Trophoblast cell (in vitro differentiated cells and primary cell): ENCODE measurements at regions not wholly inside any gene's neighbourhood (a gene's known extent, or its start where the extent isn't known, plus 50 kb on each side); places are given as distances from the start of the nearest gene placed in this dataset.

Experiments
- DNase-seq, 2 donors: peaks; one replicate each; pipeline ENCODE4 v3.0.0-alpha.2; 2016
- H2AFZ ChIP-seq: 2 replicates; pipeline ENCODE4 v1.6.1; 2013; ENCODE audit warnings: low read length, moderate library complexity, mild to moderate bottlenecking; ENCODE audit not compliant: insufficient read depth, poor library complexity
- H2AK5ac ChIP-seq: 2 replicates; pipeline ENCODE4 v1.6.1; 2013; ENCODE audit warnings: mild to moderate bottlenecking, low read length
- H2BK120ac ChIP-seq: 2 replicates; pipeline ENCODE4 v1.6.1; 2013; ENCODE audit warnings: low read length, mild to moderate bottlenecking, moderate library complexity; ENCODE audit not compliant: insufficient read depth, poor library complexity
- H2BK12ac ChIP-seq: 2 replicates; pipeline ENCODE4 v1.6.1; 2013; ENCODE audit warnings: mild to moderate bottlenecking, low read length, moderate library complexity
- H2BK5ac ChIP-seq: 2 replicates; pipeline ENCODE4 v1.6.1; 2013; ENCODE audit warnings: low read length, low read depth, moderate library complexity, mild to moderate bottlenecking; ENCODE audit not compliant: poor library complexity
- H3K14ac ChIP-seq: 2 replicates; pipeline ENCODE4 v1.6.1; 2013; ENCODE audit warnings: mild to moderate bottlenecking, low read length
- H3K18ac ChIP-seq: 2 replicates; pipeline ENCODE4 v1.6.1; 2013; ENCODE audit warnings: mild to moderate bottlenecking, low read length
- H3K23ac ChIP-seq: 2 replicates; pipeline ENCODE4 v1.6.1; 2013; ENCODE audit warnings: low read length
- H3K27ac ChIP-seq: 2 replicates; pipeline ENCODE4 v1.5.1; 2013; ENCODE audit warnings: low read depth, mild to moderate bottlenecking, inconsistent platforms, low read length, moderate library complexity
- H3K27me3 ChIP-seq: 2 replicates; pipeline ENCODE4 v1.6.1; 2013; ENCODE audit warnings: inconsistent platforms, mild to moderate bottlenecking, low read length, moderate library complexity; ENCODE audit not compliant: insufficient read depth
- H3K36me3 ChIP-seq, 2 experiments: 1 replicate in 1 of 2; 2 replicates in 1 of 2; pipeline ENCODE4 v1.6.1; 2013; ENCODE audit warnings: low read length in 2 of 2, mild to moderate bottlenecking in 2 of 2, moderate library complexity in 1 of 2; ENCODE audit not compliant: insufficient read depth in 2 of 2, control insufficient read depth in 1 of 2
- H3K4ac ChIP-seq: 2 replicates; pipeline ENCODE4 v1.6.1; 2013; ENCODE audit warnings: low read depth, mild to moderate bottlenecking, low read length, moderate library complexity
- H3K4me1 ChIP-seq, 2 experiments: 1 replicate in 1 of 2; 2 replicates in 1 of 2; pipeline ENCODE4 v1.6.1; 2013; ENCODE audit warnings: low read length in 2 of 2, mild to moderate bottlenecking in 2 of 2, moderate library complexity in 1 of 2; ENCODE audit not compliant: insufficient read depth in 2 of 2, control insufficient read depth in 1 of 2
- H3K4me2 ChIP-seq: 2 replicates; pipeline ENCODE4 v1.6.1; 2013; ENCODE audit warnings: inconsistent platforms, mild to moderate bottlenecking, low read length, moderate library complexity
- H3K4me3 ChIP-seq: 2 replicates; pipeline ENCODE4 v1.5.1; 2013; ENCODE audit warnings: mild to moderate bottlenecking, low read depth, low read length, inconsistent platforms
- H3K79me1 ChIP-seq: one replicate; pipeline ENCODE4 v1.6.1; 2013; ENCODE audit warnings: low read length
- H3K79me2 ChIP-seq: 2 replicates; pipeline ENCODE4 v1.6.1; 2013; ENCODE audit warnings: low read length, mild to moderate bottlenecking; ENCODE audit not compliant: control insufficient read depth, insufficient read depth, poor library complexity
- H3K9ac ChIP-seq: 2 replicates; pipeline ENCODE4 v1.6.1; 2013; ENCODE audit warnings: mild to moderate bottlenecking, low read length
- H3K9me3 ChIP-seq: 2 replicates; pipeline ENCODE4 v1.6.1; 2013; ENCODE audit warnings: low read depth, mild to moderate bottlenecking, control low read depth, inconsistent platforms, low read length; ENCODE audit not compliant: insufficient read depth
- H4K12ac ChIP-seq: 2 replicates; pipeline ENCODE4 v1.6.1; 2013; ENCODE audit warnings: low read depth, mild to moderate bottlenecking, low read length, moderate library complexity
- H4K8ac ChIP-seq: 2 replicates; pipeline ENCODE4 v1.6.1; 2013; ENCODE audit warnings: low read depth, mild to moderate bottlenecking, low read length, moderate library complexity
- H4K91ac ChIP-seq: one replicate; pipeline ENCODE4 v1.6.1; 2013; ENCODE audit warnings: low read depth, mild to moderate bottlenecking, low read length, moderate library complexity
- WGBS: extraction: QIAGEN DNeasy Blood & Tissue Kit; methylation state at CpG from one replicate; pipeline ENCODE4 v1.1.7; 2013; ENCODE audit warnings: missing lambda C conversion rate; ENCODE audit not compliant: insufficient read length, insufficient coverage; ENCODE audit errors: extremely low coverage; 5-methylcytosine and 5-hydroxymethylcytosine counted together

GRCh38 chr5:106825374-106825773 is 845.4 kb downstream of the EFNA5 start:
- no peaks in the 10 kb centered on the region for H3K9me3 ChIP-seq
- no peak overlapping the region for H3K18ac ChIP-seq
- no peak overlapping the region for H2BK120ac ChIP-seq
- H3K4me3 ChIP-seq, result no peak overlapping the region
- H3K36me3 ChIP-seq, result no peaks in the 10 kb centered on the region
- no peak overlapping the region for H2AFZ ChIP-seq
- H4K12ac ChIP-seq, result no peak overlapping the region
- no peak for DNase-seq
- no peaks in the 10 kb centered on the region for H3K27me3 ChIP-seq
- H3K79me2 ChIP-seq, result no peaks in the 10 kb centered on the region
- no peak overlapping the region for H4K91ac ChIP-seq
- H2AK5ac ChIP-seq, result no peak overlapping the region
- H3K4me2 ChIP-seq, result no peak overlapping the region
- no CpG with 5 or more reads among the region's 2 CpGs for WGBS
- no peak overlapping the region for H2BK5ac ChIP-seq
- no peak overlapping the region for H3K9ac ChIP-seq
- no peak overlapping the region for H4K8ac ChIP-seq
- no peak overlapping the region for H3K4ac ChIP-seq
- no peak overlapping the region for H3K27ac ChIP-seq
- H3K79me1 ChIP-seq, result no peaks in the 10 kb centered on the region
- no peak overlapping the region for H3K23ac ChIP-seq
- no peak overlapping the region for H2BK12ac ChIP-seq
- H3K14ac ChIP-seq, result no peak overlapping the region
- H3K4me1 ChIP-seq, result no peaks in the 10 kb centered on the region

GRCh38 chr5:106822851-106823250 is 847.9 kb downstream of the EFNA5 start:
- Histone ChIP-seq H2AFZ (no peak overlapping the region), H3K9ac (no peak overlapping the region), H3K4ac (no peak overlapping the region), H3K18ac (no peak overlapping the region), H3K4me1 (no peaks in the 10 kb centered on the region), H3K9me3 (no peaks in the 10 kb centered on the region), H3K36me3 (no peaks in the 10 kb centered on the region), H3K4me3 (no peak overlapping the region), H4K91ac (no peak overlapping the region), H3K79me2 (no peaks in the 10 kb centered on the region), H2BK12ac (no peak overlapping the region), H3K14ac (no peak overlapping the region), H3K4me2 (no peak overlapping the region), H3K27ac (no peak overlapping the region), H3K23ac (no peak overlapping the region), H2BK5ac (no peak overlapping the region), H4K8ac (no peak overlapping the region), H2BK120ac (no peak overlapping the region), H3K79me1 (no peaks in the 10 kb centered on the region), H4K12ac (no peak overlapping the region), H3K27me3 (no peaks in the 10 kb centered on the region), H2AK5ac (no peak overlapping the region)
- no CpG with 5 or more reads among the region's 1 CpG for WGBS
- DNase-seq, result no peak

- Histone ChIP-seq H3K27ac (no peak overlapping the region), H4K91ac (no peak overlapping the region), H3K18ac (no peak overlapping the region), H3K27me3 (no peaks in the 10 kb centered on the region), H2AFZ (no peak overlapping the region), H3K9ac (no peak overlapping the region), H3K4ac (no peak overlapping the region), H2AK5ac (no peak overlapping the region), H3K79me1 (no peaks in the 10 kb centered on the region), H3K4me3 (no peak overlapping the region), H3K36me3 (no peaks in the 10 kb centered on the region), H2BK12ac (no peak overlapping the region), H4K12ac (no peak overlapping the region), H4K8ac (no peak overlapping the region), H3K79me2 (no peaks in the 10 kb centered on the region), H2BK120ac (no peak overlapping the region), H3K4me2 (no peak overlapping the region), H3K9me3 (no peaks in the 10 kb centered on the region), H2BK5ac (no peak overlapping the region), H3K23ac (no peak overlapping the region), H3K14ac (no peak overlapping the region), H3K4me1 (no peaks in the 10 kb centered on the region)
- WGBS, result 100% methylated on average over 1 of the region's 4 CpGs
- no peak for DNase-seq
These were observed 852.2 kb downstream of the EFNA5 start for GRCh38 chr5:106818552-106818951.

- Histone ChIP-seq H3K4me1 (no peaks in the 10 kb centered on the region), H3K79me1 (no peaks in the 10 kb centered on the region), H3K4ac (no peak overlapping the region), H3K36me3 (no peaks in the 10 kb centered on the region), H3K79me2 (no peaks in the 10 kb centered on the region), H3K23ac (no peak overlapping the region), H2AK5ac (no peak overlapping the region), H4K91ac (no peak overlapping the region), H3K9me3 (no peaks in the 10 kb centered on the region), H3K27ac (no peak overlapping the region), H3K4me3 (no peak overlapping the region), H4K12ac (no peak overlapping the region), H2BK12ac (no peak overlapping the region), H3K18ac (no peak overlapping the region), H2BK120ac (no peak overlapping the region), H4K8ac (no peak overlapping the region), H3K27me3 (no peaks in the 10 kb centered on the region), H2BK5ac (no peak overlapping the region), H3K9ac (no peak overlapping the region), H2AFZ (no peak overlapping the region), H3K14ac (no peak overlapping the region), H3K4me2 (no peak overlapping the region)
- DNase-seq, result no peak
- no CpG with 5 or more reads among the region's 2 CpGs for WGBS
These were observed 855.8 kb downstream of the EFNA5 start for GRCh38 chr5:106814961-106815360.
